GM06990 (cell line): ENCODE measurements at regions not wholly inside any gene's neighbourhood (a gene's known extent, or its start where the extent isn't known, plus 50 kb on each side); places are given as distances from the start of the nearest gene placed in this dataset.

Experiments used
- DNase-seq: peaks from one replicate; pipeline ENCODE4 v3.0.0-alpha.2; 2011; ENCODE audit not compliant: insufficient read length; ENCODE audit errors: extremely low read depth
- H3K27me3 ChIP-seq: replicated peaks from 2 replicates; pipeline ENCODE4 v1.6.0; 2011; ENCODE audit warnings: low read length; ENCODE audit not compliant: control insufficient read depth, insufficient read depth
- H3K36me3 ChIP-seq: 2 replicates; pipeline ENCODE4 v1.5.1; 2011; ENCODE audit warnings: low read length; ENCODE audit not compliant: control insufficient read depth, insufficient read depth
- H3K4me3 ChIP-seq: replicated peaks from 2 replicates; pipeline ENCODE4 v1.5.1; 2011; ENCODE audit warnings: low read depth, mild to moderate bottlenecking, control low read depth, low read length
- TF ChIP-seq, protein P1 (sequence below): IDR thresholded peaks from 2 replicates; pipeline ENCODE4 v1.5.1; 2011; ENCODE audit warnings: low read length, control low read depth, mild to moderate bottlenecking, inconsistent platforms; ENCODE audit not compliant: insufficient read depth, poor library complexity, severe bottlenecking

DNA sequence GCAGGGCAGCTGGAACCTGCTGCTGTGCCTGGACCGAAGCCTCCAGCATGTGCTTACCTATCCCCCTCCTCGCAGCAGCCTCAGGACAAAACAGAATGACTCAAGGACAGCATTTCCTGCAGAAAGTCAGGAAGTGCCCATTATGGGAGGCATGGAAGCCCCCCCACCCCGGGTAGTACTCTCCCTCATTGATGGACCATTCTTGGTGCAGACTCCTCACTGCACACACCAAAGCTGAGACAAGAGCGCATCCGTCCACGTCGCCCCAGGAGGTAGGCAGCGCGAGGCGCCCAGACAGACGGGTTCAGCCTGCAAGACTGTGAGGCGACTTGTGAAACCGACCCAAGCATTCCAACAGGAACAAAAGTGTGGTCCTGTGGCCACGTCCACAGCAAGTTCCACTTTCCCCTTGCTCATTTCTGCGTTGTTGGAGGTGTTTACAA, 243.9 kb upstream of the ATXN7L3B start:
- DNase-seq, result no peak
- Histone ChIP-seq H3K27me3 (no peaks in the 10 kb centered on the region), H3K4me3 (no peak overlapping the region), H3K36me3 (no peaks in the 10 kb centered on the region)
- TF ChIP-seq, protein P1, sequence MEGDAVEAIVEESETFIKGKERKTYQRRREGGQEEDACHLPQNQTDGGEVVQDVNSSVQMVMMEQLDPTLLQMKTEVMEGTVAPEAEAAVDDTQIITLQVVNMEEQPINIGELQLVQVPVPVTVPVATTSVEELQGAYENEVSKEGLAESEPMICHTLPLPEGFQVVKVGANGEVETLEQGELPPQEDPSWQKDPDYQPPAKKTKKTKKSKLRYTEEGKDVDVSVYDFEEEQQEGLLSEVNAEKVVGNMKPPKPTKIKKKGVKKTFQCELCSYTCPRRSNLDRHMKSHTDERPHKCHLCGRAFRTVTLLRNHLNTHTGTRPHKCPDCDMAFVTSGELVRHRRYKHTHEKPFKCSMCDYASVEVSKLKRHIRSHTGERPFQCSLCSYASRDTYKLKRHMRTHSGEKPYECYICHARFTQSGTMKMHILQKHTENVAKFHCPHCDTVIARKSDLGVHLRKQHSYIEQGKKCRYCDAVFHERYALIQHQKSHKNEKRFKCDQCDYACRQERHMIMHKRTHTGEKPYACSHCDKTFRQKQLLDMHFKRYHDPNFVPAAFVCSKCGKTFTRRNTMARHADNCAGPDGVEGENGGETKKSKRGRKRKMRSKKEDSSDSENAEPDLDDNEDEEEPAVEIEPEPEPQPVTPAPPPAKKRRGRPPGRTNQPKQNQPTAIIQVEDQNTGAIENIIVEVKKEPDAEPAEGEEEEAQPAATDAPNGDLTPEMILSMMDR, result no peak

DNA sequence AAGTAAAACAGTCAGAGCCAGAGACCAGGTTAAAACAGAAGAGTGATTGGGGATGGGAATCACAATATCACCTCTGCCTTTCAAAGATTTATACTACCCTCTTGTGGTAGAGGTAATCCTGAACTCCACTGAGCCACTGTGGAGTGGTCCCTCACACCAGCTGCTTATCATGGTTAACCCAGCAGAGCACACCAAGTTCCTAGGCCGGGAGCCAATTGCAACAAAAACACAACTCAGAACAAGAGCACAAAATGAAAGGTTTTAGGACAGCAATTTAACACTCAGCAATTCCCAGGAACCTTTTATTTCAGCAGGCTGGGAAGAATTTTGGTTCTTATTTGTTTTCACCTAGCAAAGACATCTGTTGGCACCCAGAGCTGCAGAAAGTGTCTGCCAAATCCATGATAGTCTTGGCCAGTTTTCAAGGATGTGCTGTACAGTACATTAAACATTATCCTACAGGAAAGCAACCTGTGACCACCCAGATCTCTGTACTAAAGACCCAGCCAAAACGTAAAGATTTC, 220.5 kb upstream of the ATXN7L3B start:
- TF ChIP-seq, protein P1, result no peak
- H3K36me3 ChIP-seq, result no peaks in the 10 kb centered on the region
- no peak for DNase-seq
- no peaks in the 10 kb centered on the region for H3K27me3 ChIP-seq
- H3K4me3 ChIP-seq, result no peak overlapping the region

DNA sequence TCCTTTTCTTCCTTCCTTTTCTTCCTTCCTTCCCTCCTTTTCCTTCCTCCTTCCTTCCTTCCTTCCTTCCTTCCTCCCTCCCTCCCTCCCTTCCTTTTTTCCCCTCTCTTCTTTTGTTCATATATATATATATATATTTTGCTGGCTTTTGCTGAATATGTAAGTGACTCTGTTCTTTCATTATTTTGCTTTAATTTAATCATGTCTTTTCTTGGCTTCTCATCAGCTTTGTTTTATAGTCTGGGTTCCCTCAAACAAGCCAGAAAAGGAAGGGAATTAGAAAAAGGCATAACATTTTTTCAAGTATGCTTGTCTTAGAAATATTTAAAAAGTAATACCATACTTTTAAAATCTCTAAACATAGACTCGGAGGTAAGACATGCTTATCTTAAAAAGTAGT, 219.9 kb upstream of the ATXN7L3B start:
- no peak for DNase-seq
- TF ChIP-seq, protein P1, result no peak
- no peak overlapping the region for H3K4me3 ChIP-seq
- H3K36me3 ChIP-seq, result no peaks in the 10 kb centered on the region
- H3K27me3 ChIP-seq, result no peaks in the 10 kb centered on the region

DNA sequence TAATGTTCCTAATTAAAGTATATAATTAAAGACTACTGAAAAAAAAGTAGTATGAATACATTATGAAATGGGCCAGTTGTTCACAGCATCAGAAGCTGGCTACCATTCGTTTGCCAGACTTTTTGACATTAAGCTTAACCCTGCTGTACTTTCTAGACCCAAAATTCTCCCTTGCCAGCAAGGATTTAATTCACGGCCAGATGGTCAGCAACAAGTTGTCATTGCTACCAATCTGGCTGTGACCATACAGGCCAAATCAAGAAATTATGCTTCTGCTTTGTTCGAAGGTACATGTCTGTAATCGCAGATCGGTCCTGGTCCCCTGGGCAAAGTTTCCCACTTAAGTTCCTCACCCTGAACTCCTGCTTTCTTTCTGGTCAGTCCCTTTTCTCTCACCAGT, 217.7 kb upstream of the ATXN7L3B start:
- no peaks in the 10 kb centered on the region for H3K27me3 ChIP-seq
- DNase-seq, result no peak
- TF ChIP-seq, protein P1, result no peak
- H3K4me3 ChIP-seq, result no peak overlapping the region
- no peaks in the 10 kb centered on the region for H3K36me3 ChIP-seq

DNA sequence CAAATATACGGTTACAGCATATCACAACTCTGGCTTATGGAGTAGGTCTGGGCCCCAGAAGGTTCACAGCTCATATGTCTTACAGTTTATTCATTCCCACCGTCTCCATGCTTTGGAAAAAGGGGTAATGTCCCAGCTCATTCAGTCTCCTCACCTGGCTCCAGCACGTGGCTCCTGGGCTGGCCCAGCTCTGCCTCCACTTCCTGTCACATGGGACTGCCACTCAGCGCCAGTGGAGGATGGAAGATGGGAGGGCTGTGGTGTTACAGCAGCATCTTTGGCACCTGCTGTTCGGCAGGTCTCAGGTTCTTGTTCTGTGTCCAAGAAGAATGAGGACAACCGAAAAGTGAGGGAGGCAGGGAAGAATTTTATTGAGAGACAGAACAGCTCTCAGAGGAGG, 216.3 kb upstream of the ATXN7L3B start:
- TF ChIP-seq, protein P1, result no peak
- Histone ChIP-seq H3K4me3 (no peak overlapping the region), H3K27me3 (no peaks in the 10 kb centered on the region), H3K36me3 (no peaks in the 10 kb centered on the region)
- no peak for DNase-seq

DNA sequence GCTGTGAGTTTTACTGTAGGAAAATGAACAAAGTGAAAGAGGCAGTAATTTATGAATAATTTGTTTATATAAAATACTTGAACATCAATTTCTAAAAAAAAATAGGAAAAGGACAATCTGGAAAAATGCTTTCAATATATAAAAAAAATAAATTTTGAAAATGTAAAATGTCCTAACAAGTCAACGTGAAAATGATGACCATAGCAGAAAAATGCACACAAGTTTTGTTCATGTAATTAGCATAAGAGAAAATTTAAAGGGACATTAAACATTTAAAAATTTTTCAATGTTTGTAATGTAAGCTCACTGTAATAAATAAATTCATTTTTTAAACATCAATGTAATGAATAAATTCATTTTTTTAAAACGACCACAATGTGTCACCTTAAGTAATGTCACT, 214.8 kb upstream of the ATXN7L3B start:
- DNase-seq, result no peak
- Histone ChIP-seq H3K4me3 (no peak overlapping the region), H3K36me3 (no peaks in the 10 kb centered on the region), H3K27me3 (no peaks in the 10 kb centered on the region)
- TF ChIP-seq, protein P1, result no peak
